ENCODE measurements at regions not wholly inside any gene's neighbourhood (a gene's known extent, or its start where the extent isn't known, plus 50 kb on each side); places are given as distances from the start of the nearest gene placed in this dataset.

DNA sequence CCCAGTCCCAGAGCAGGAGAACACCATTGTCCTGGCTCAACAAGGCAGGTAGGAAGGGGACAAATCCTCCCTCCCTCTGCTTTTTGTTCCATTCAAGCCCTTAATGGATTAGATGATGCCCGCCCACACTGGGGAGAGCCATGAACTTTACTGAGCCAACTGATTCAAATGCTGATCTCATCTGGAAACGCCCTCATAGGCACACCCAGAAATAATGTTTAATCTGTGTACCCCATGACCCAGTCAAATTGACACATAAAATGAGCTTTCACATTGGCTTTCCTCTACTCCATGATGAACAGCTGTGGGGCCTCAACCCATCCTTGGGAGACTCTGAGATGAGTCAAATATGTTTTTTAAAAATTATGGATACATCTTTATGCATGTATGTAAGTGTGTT lies 141.8 kb downstream of the GALC start:
- TF ChIP-seq EZH2 (IDR thresholded peaks at IDR 0.05; ENCODE audit: borderline replicate concordance) = no peak
- TF ChIP-seq, protein P1, sequence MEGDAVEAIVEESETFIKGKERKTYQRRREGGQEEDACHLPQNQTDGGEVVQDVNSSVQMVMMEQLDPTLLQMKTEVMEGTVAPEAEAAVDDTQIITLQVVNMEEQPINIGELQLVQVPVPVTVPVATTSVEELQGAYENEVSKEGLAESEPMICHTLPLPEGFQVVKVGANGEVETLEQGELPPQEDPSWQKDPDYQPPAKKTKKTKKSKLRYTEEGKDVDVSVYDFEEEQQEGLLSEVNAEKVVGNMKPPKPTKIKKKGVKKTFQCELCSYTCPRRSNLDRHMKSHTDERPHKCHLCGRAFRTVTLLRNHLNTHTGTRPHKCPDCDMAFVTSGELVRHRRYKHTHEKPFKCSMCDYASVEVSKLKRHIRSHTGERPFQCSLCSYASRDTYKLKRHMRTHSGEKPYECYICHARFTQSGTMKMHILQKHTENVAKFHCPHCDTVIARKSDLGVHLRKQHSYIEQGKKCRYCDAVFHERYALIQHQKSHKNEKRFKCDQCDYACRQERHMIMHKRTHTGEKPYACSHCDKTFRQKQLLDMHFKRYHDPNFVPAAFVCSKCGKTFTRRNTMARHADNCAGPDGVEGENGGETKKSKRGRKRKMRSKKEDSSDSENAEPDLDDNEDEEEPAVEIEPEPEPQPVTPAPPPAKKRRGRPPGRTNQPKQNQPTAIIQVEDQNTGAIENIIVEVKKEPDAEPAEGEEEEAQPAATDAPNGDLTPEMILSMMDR (IDR thresholded peaks at IDR 0.05; ENCODE audit: poor library complexity) = no peak

All from hepatocyte (in vitro differentiated cells).